Activated CD4-positive, CD25-positive, alpha-beta regulatory T cell treated with anti-CD3 and anti-CD28 coated beads, Interleukin-2, amount 50 U/mL, for 16 hours (primary cell): ENCODE measurements at regions not wholly inside any gene's neighbourhood (a gene's known extent, or its start where the extent isn't known, plus 50 kb on each side); places are given as distances from the start of the nearest gene placed in this dataset.

Experiments used
- DNase-seq: peaks from one replicate; pipeline ENCODE4 v3.0.0-alpha.2; 2020; ENCODE audit warnings: low read depth, low spot score

DNA sequence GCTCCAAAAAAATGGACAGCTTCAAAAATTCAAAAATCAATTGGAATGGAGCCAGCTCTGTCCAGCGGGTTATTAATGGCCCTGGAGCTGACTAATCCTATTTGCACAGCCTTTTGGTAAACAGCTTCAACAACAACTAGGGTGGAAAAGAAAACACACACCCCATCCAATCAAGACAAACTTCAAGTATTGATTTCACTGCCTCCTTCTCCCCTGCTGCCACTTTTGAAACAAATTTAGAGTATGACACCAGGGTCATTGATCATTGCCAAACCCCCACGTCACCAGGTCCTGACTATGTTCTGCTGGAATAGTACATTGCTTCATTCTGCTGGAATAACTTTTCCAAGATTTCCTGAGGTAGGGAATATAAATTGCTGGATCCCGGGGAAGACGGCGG is 56.8 kb upstream of the GTF3A start:
- DNase-seq = no peak

- DNase-seq = no peak
Measured at GRCh38 chr13:27370305-27370872, 54.0 kb upstream of the GTF3A start.

DNA sequence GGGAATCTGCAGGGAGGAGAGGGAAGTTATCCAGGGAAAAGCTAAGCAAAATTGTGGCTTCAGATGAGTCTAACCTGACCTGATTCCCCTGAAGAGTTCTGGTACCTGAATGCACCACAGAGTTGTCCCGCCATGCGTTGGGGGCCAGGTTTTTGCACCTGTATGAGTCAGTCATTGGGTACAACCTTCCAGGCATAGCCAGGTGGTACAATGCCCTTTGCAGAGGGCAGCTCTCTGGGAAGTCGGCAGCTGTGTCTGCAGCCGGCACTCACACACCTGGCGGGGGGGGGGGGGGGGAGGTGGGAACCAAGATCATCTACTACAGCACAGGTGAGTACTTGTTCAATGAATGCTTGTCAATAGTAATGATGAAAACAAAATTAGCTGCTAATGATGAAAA is 52.5 kb upstream of the GTF3A start:
- no peak for DNase-seq

GRCh38 chr13:27372896-27373295 is 51.5 kb upstream of the GTF3A start:
- no peak for DNase-seq

GRCh38 chr13:27374126-27374613 is 50.2 kb upstream of the GTF3A start:
- DNase-seq = no peak
